HepG2 (cell line): ENCODE measurements at regions not wholly inside any gene's neighbourhood (a gene's known extent, or its start where the extent isn't known, plus 50 kb on each side); places are given as distances from the start of the nearest gene placed in this dataset.

Source experiments
- CTCF ChIP-seq: sonication (generic); formaldehyde crosslinking; IDR thresholded peaks from 2 replicates; pipeline ENCODE4 v1.5.0; 2020; ENCODE audit warnings: mild to moderate bottlenecking, missing genetic modification reagents, moderate library complexity
- ELF1 ChIP-seq: sonication (generic); formaldehyde crosslinking; IDR thresholded peaks from 2 replicates; pipeline ENCODE4 v1.4.0; 2020; ENCODE audit warnings: missing genetic modification reagents
- EZH2 ChIP-seq: conservative IDR thresholded peaks from 2 replicates; pipeline ENCODE4 v1.6.1; 2012; ENCODE audit warnings: mild to moderate bottlenecking, low read depth, low read length, moderate library complexity
- FOXC1 ChIP-seq: sonication (generic); formaldehyde crosslinking; IDR thresholded peaks from 2 replicates; pipeline ENCODE4 v1.8.0; 2022; ENCODE audit warnings: mild to moderate bottlenecking, missing genetic modification reagents, borderline replicate concordance
- MAX ChIP-seq: IDR thresholded peaks from 2 replicates; pipeline ENCODE4 v1.6.1; 2012; ENCODE audit warnings: inconsistent platforms
- NFATC3 ChIP-seq: sonication (generic); formaldehyde crosslinking; IDR thresholded peaks from 2 replicates; pipeline ENCODE4 v1.5.1; 2020; ENCODE audit warnings: mild to moderate bottlenecking, missing genetic modification reagents
- POLR2A ChIP-seq, 2 experiments: IDR thresholded peaks; 2 replicates each; pipeline ENCODE4 v1.6.1; 2011; ENCODE audit warnings: low read depth in 2 of 2, low read length in 2 of 2, mild to moderate bottlenecking in 1 of 2, moderate library complexity in 1 of 2; ENCODE audit not compliant: insufficient read depth in 1 of 2
- TAF1 ChIP-seq: sonication (generic); formaldehyde crosslinking; IDR thresholded peaks from 2 replicates; pipeline ENCODE4 v1.4.0; 2020; ENCODE audit warnings: missing genetic modification reagents
- ZNF547 ChIP-seq: sonication (generic); formaldehyde crosslinking; IDR thresholded peaks from 2 replicates; pipeline ENCODE4 v1.5.1; 2020; ENCODE audit warnings: mild to moderate bottlenecking, missing genetic modification reagents
- ZNF878 ChIP-seq: sonication (generic); formaldehyde crosslinking; IDR thresholded peaks from 2 replicates; pipeline ENCODE4 v1.8.1; 2023; ENCODE audit warnings: mild to moderate bottlenecking, missing genetic modification reagents, moderate library complexity
- TF ChIP-seq, protein P1 (sequence below): sonication (generic); formaldehyde crosslinking; IDR thresholded peaks from 2 replicates; pipeline ENCODE4 v1.4.0; 2020; ENCODE audit warnings: mild to moderate bottlenecking, missing genetic modification reagents

GRCh38 chr3:147854542-147854941 lies 445.4 kb downstream of the ZIC1 start:
- TF ChIP-seq ZNF547 (CRISPR knock-in tag) (no peak), CTCF (no peak), FOXC1 (CRISPR knock-in tag) (no peak), MAX (no peak), POLR2A (IDR thresholded peaks at IDR 0.05; ENCODE audit: insufficient read depth in 1 of 2, low read depth in 2 of 2, low read length in 2 of 2) (no peak), NFATC3 (CRISPR knock-in tag) (no peak), ELF1 (CRISPR knock-in tag) (no peak), TAF1 (no peak), ZNF878 (CRISPR knock-in tag) (no peak), EZH2 (no peak)
- TF ChIP-seq, protein P1, sequence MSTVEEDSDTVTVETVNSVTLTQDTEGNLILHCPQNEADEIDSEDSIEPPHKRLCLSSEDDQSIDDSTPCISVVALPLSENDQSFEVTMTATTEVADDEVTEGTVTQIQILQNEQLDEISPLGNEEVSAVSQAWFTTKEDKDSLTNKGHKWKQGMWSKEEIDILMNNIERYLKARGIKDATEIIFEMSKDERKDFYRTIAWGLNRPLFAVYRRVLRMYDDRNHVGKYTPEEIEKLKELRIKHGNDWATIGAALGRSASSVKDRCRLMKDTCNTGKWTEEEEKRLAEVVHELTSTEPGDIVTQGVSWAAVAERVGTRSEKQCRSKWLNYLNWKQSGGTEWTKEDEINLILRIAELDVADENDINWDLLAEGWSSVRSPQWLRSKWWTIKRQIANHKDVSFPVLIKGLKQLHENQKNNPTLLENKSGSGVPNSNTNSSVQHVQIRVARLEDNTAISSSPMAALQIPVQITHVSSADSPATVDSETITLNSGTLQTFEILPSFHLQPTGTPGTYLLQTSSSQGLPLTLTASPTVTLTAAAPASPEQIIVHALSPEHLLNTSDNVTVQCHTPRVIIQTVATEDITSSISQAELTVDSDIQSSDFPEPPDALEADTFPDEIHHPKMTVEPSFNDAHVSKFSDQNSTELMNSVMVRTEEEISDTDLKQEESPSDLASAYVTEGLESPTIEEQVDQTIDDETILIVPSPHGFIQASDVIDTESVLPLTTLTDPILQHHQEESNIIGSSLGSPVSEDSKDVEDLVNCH (CRISPR knock-in tag), result no peak
